Stimulated activated CD8-positive, alpha-beta memory T cell treated with anti-CD3 and anti-CD28 coated beads, Interleukin-12 subunit alpha, Interleukin-12 subunit beta, amount 100 ng/mL, for 24 hours (primary cell): ENCODE measurements at regions not wholly inside any gene's neighbourhood (a gene's known extent, or its start where the extent isn't known, plus 50 kb on each side); places are given as distances from the start of the nearest gene placed in this dataset.
"Not testable (repeated sequence)": the region's sequence is repeated elsewhere in the genome, so short reads cannot be mapped to it uniquely, and the experiment has no call there.

Experiments used
- DNase-seq: peaks from one replicate; pipeline ENCODE4 v3.0.0-alpha.2; 2020; ENCODE audit errors: extremely low read depth

DNA sequence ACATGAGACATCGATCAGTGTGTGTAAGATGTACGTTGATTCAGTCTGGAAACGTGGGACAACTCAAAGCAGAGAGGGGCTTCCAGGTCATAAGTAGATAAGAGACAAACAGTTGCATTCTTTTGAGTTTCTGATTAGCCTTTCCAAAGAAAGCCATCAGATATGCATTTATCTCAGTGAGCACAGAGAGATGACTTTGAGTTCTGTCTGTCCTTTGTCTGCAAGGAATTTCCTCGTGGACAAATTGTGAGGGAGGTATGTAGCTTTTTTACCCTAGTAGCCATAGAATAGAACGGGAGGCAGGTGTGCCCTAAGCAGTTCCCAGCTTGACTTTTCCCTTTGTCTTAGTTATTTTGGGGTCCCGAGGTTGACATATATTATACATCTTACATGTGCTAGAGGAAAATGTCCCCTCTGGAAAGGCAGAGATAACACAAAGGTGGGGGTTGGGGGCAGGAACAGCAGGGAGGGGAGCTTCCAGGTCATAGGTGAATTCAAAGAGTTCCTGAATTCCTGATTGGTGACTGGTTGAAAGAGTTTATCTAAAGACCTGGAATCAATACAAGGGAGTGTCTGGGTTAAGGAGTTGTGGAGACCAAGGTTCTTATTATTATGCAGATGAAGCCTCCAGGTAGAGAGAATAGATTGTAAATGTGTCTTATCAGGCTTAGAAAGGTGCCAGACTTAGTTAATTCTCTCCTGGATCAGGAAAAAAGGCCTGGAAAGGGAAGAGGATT lies 237.0 kb downstream of the NFATC2 start:
- DNase-seq = no peak

DNA sequence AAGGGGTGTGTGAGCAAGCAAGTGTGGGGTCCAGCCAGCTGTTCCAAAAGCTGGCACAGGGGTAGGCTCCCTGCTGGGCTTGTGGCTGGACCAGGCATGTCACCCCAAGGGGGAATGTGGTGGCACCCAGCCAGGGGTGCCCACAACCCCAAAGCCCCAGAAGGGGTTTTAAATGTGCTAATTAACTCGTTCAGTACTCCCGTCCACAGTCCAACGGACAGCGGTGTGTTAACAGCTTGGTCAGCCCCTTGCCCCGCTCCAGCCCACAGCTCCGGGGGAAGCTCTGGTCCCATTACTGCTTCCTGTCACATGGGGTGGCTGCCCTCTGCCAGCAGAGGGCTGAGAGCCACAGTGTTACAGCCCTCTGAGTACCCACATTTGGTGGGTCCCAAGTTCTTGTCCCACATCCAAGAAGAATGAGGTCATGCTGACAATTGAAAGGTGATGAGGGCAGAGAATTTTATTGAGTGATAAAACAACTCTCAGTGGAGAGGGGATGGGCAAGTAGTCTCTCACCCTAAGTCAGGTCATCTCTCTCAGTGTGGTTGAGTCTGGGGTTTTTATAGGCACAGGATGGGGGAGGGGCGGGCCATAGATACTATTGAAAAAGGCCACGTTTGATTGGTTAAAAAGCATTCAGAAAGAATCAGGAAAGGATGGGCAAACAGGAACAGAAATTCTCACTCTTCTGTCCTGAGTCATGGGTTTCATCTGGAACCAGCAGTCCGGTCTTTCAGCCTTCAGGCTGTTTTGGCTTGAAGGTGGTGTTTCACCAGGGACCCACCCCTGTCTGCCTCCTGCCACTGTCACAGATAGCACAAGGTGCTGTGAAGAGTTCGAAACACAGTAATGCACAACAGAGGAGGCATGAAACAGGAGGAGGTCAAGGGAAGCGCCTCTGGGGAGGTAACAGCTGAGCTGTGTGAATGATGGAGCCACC lies 238.5 kb downstream of the NFATC2 start:
- DNase-seq = no peak

DNA sequence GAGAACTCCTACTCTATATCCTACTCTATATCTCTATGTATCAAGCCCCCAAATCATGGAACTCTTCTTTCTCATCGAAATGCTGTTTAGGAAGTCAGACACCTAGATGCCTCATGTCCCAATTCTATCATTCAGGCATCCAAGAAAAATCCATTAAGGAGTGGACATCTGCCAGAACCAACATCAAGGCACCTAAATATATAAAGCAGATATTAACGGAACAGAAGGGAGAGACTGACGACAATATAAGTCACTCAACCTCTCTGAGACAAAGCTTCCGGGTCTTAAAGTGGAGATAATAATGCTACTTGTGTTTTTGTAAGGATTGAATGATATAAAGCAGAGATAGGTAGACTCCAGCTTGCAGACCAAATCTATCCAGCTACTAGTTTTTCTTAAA lies 241.5 kb downstream of the NFATC2 start:
- DNase-seq = no peak

DNA sequence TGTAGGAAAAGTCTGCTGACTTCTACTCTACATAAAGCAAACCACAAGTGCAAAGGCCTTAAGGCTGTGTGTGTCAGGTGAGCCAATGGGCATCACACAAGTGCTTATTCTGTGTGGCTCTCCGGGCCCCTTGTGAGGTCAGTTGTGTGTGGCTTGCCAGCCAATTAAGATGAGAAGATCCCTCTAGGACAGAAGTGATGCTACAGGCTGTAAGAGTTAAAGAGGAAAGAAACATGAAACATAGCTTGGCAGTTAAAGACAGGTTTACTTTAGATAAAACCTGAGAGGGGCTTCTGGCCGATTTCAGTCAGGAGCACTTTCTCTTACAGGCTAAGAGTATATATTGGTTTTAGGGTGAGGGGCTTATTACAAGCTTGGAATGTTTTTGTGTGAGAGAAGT lies 242.4 kb downstream of the NFATC2 start:
- no peak for DNase-seq

DNA sequence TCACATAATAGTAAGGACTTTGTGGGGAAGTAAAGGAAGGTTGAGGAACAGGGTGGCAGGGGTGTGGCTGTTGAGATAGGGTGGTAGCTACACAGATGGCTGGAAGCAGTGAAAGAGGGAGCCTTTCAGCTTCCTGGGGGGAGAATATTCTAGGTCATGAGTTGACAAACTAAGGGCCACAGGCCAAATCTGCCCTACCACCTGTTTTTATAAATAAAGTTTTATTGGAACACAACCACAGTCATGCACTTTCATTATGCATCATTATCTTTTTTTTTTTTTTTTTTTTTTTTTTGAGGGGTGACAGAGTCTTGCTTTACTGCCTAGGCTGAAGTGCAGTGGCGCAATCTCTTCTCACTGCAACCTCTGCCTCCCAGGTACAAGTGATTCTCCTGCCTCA lies 243.1 kb downstream of the NFATC2 start:
- DNase-seq = no peak

GRCh38 chr20:51298141-51298749 lies 244.3 kb downstream of the NFATC2 start:
- DNase-seq = no peak

- no peak for DNase-seq
Observed at GRCh38 chr20:51287628-51288413, 254.7 kb downstream of the NFATC2 start.

- no peak for DNase-seq
Observed at GRCh38 chr20:51286758-51287157, 255.8 kb downstream of the NFATC2 start.

DNA sequence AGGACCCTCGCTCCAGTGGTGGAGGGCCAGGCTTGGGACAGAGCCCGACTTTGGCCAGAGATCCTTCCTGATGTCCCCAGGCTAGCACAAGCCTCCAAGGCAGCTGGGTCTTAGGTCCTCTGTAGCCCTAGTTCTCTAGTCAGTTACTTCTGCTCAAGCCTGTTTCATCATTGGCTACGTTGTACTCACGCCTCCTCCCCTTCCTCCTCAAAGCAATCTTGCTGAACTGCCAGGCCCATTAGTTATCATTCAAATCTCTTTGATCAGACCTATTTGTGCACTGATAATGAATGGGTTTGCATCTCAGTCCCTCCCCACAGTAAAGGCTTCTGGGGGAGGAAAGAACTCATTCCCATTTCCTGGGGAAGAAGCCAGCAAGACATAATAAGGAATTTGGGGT lies 256.8 kb downstream of the NFATC2 start:
- DNase-seq = no peak

- no peak for DNase-seq
Observed at GRCh38 chr20:51284871-51285270, 257.6 kb downstream of the NFATC2 start.

GRCh38 chr20:51284176-51284575 lies 258.3 kb downstream of the NFATC2 start:
- DNase-seq = no peak

GRCh38 chr20:51281521-51281920 lies 258.6 kb upstream of the KCNG1 start:
- no peak for DNase-seq

DNA sequence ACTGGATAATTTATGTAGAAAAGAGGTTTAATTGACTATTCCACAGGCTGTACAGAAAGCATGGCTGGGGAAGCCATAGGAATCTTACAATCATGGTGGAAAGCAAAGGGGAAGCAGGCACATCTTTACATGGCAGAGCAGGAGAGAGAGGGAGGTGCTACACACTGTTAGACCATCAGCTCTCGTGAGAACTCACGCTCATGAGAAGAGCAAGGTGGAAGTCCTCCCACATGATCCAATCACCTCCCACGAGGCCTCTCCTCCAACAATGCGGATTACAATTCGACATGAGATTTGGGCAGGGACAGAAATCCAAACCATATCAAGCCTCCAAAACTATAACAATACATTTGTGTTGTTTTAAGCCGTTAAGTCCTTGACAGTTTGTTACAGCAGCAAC lies 257.1 kb upstream of the KCNG1 start:
- DNase-seq = no peak

- no peak for DNase-seq
Observed at GRCh38 chr20:51277961-51278360, 255.1 kb upstream of the KCNG1 start.

GRCh38 chr20:51276296-51276695 lies 253.4 kb upstream of the KCNG1 start:
- DNase-seq = no peak

GRCh38 chr20:51275826-51276225 lies 252.9 kb upstream of the KCNG1 start:
- DNase-seq = no peak

DNA sequence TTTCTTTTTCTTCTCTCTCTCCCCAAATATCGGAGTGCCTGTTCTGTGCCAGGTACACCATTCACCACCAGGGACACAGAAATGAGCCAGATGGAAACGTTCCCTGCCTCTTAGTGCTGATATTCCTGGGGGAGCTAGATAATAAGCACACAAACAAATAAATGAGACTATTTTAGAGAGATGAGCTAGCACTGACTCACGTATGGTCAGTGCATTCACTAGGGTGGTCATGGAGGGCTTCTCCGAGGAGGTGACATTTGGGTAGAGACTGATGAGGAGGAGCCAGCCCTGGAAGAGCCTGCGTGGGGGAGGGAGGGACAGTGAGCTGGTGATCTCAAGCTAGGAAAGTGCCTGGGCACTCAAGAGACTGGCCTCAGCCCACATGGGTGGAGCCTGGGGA lies 252.3 kb upstream of the KCNG1 start:
- no peak for DNase-seq

- no peak for DNase-seq
Observed at GRCh38 chr20:51272401-51272800, 249.5 kb upstream of the KCNG1 start.

DNA sequence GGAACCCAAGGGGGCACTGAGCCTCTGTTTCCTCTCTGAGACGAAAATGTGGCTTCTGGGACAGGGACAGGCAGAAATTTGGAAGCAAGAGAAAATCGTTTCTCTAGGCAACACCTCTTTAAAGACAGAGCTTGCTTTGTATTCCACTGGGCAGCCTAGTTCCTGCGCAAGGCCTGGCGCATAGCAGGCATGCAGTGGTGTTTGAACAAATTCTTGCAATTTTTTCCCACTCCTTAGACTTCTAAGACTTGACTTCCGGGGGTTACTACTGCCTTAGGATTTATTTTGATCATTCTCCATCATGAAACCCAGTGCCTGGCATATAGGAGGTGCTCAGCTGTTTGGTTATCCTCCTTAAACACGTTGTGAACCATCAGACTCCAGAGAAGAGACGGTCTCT lies 249.0 kb upstream of the KCNG1 start:
- DNase-seq = no peak

- DNase-seq = not testable (repeated sequence)
Observed at GRCh38 chr20:51271289-51271688, 248.4 kb upstream of the KCNG1 start.

DNA sequence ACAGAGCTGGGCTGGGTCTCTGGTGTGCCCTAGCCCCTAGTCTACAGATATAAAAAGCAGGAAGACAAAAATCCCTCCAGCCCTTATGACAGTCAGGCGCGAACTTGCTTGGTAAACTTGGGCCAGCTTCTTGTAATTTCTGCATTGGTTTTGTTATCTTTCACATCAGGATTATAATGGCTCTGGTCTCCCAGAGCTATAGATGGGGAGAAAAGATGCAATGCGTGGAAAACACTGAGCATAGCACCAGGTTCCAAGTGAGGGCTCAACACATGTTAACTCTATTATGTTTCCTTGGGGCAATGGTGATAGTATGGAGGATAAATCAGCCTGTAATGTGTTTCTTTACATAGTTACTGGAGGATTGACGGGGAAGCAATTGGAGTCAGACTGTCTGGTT lies 246.8 kb upstream of the KCNG1 start:
- DNase-seq = no peak

DNA sequence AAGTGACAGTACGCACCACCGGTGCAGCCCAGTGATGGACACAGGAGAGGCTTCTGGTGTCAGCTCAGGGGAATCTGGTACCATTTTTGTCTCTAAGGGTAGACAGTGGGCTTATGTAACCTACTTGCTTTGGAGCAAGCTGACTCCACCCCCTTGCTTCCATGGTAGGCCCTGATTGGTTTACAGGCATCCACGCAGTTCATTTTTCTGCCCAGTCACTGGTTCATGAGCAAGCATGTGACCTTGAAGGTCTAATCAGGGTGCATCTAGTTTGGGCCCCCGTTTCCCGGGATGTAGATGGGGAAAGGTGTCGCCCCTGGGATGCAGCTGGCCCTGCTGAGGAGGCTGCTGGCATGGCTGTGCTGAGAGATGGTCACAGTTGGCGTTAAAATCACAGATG lies 244.8 kb upstream of the KCNG1 start:
- DNase-seq = no peak
